ENCODE measurements at regions not wholly inside any gene's neighbourhood (a gene's known extent, or its start where the extent isn't known, plus 50 kb on each side); places are given as distances from the start of the nearest gene placed in this dataset.

- TF ChIP-seq CHD2 (IDR thresholded peaks at IDR 0.05; ENCODE audit: low read length) (no peak), CEBPB (IDR thresholded peaks at IDR 0.05; ENCODE audit: low read depth, low read length) (no peak), CHD7 (IDR thresholded peaks at IDR 0.05; ENCODE audit: insufficient replicate concordance, low read length) (no peak), TAF7 (optimal IDR thresholded peaks at IDR 0.05; ENCODE audit: borderline replicate concordance, low read depth, low read length) (no peak)
Observed at GRCh38 chr5:10849278-10849677, 88.2 kb upstream of the DAP start (continued).

Measured in H1 (cell line).